ENCODE measurements at regions not wholly inside any gene's neighbourhood (a gene's known extent, or its start where the extent isn't known, plus 50 kb on each side); places are given as distances from the start of the nearest gene placed in this dataset.

DNA sequence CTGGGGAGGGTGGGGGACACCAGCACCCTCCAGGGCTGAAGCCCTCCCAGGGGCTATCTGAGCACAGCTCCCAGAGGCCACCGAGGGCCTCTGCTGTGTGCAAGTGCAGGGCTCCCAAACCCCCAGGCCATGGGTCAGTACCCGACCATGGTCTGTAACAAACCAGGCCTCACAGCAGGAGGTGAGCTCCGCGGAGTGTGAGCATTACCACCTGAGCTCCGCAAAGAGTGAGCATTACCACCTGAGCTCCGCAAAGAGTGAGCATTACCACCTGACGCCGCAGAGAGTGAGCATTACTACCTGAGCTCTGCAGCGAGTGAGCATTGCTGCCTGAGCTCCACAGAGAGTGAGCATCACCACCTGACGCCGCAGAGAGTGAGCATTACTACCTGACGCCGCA lies 152.9 kb upstream of the IRX2 start:
- no peak for TF ChIP-seq CTCF (IDR thresholded peaks at IDR 0.05)
- TF ChIP-seq POLR2A (IDR thresholded peaks at IDR 0.05): no peak
- TF ChIP-seq POLR2AphosphoS5 (IDR thresholded peaks at IDR 0.05): no peak

Measured in sigmoid colon (tissue), 4 donors.